Activated CD4-positive, alpha-beta memory T cell treated with anti-CD3 and anti-CD28 coated beads for 36 hours (primary cell): ENCODE measurements at regions not wholly inside any gene's neighbourhood (a gene's known extent, or its start where the extent isn't known, plus 50 kb on each side); places are given as distances from the start of the nearest gene placed in this dataset.
"Not testable (repeated sequence)": the region's sequence is repeated elsewhere in the genome, so short reads cannot be mapped to it uniquely, and the experiment has no call there.

ENCODE experiments used
- CTCF ChIA-PET: fragments of 350-600 bp; sonication (Branson Sonifier 250); formaldehyde crosslinking; loops from one replicate; lab custom pipeline; 2021; ENCODE audit warnings: antibody characterized with exemption, inconsistent platforms; lab: Charles Lee
- POLR2A ChIA-PET: fragments of 350-600 bp; sonication (Branson Sonifier 250); formaldehyde crosslinking; loops from one replicate; lab custom pipeline; 2021; ENCODE audit warnings: antibody characterized with exemption; lab: Charles Lee
- DNase-seq: peaks from one replicate; pipeline ENCODE4 v3.0.0-alpha.2; 2020
- H3K27ac Mint-ChIP-seq: one replicate; pipeline ENCODE4 v1.8.0; 2021; ENCODE audit warnings: mixed read lengths
- H3K27me3 Mint-ChIP-seq: one replicate; pipeline ENCODE4 v1.8.0; 2021; ENCODE audit warnings: mixed read lengths
- H3K36me3 Mint-ChIP-seq: one replicate; pipeline ENCODE4 v1.8.0; 2021; ENCODE audit warnings: mixed read lengths
- H3K4me1 Mint-ChIP-seq: one replicate; pipeline ENCODE4 v1.8.0; 2021; ENCODE audit warnings: low read depth, mixed read lengths
- H3K4me3 Mint-ChIP-seq: one replicate; pipeline ENCODE4 v1.8.0; 2021; ENCODE audit warnings: mild to moderate bottlenecking, mixed read lengths
- H3K9me3 Mint-ChIP-seq: one replicate; pipeline ENCODE4 v1.8.0; 2021; ENCODE audit warnings: mixed read lengths
- intact Hi-C: fragments of 100-400 bp; cut with micrococcal nuclease; formaldehyde crosslinking; loops from one replicate; pipeline ENCODE4 v1.15.1; 2023

- no peaks in the 10 kb centered on the region for H3K36me3 Mint-ChIP-seq
- intact Hi-C loops, result no loop called here
- H3K4me3 Mint-ChIP-seq, result no peak overlapping the region
- H3K4me1 Mint-ChIP-seq, result no peaks in the 10 kb centered on the region
- POLR2A ChIA-PET, result no interaction called here
- peaks cover 13% of the 10 kb centered on the region for H3K9me3 Mint-ChIP-seq
- no peak overlapping the region for H3K27ac Mint-ChIP-seq
- no peak for DNase-seq
- H3K27me3 Mint-ChIP-seq, result no peaks in the 10 kb centered on the region
- CTCF ChIA-PET, result no interaction called here
Observed at GRCh38 chr15:96966554-96966953, 636.1 kb downstream of the NR2F2 start.

GRCh38 chr15:96969732-96970710, 639.5 kb downstream of the NR2F2 start:
- H3K9me3 Mint-ChIP-seq, result peaks cover 10% of the 10 kb centered on the region
- no peaks in the 10 kb centered on the region for H3K36me3 Mint-ChIP-seq
- ChIA-PET POLR2A (no interaction called here), CTCF (no interaction called here)
- no peak for DNase-seq
- H3K27me3 Mint-ChIP-seq, result no peaks in the 10 kb centered on the region
- intact Hi-C loops, result no loop called here
- H3K4me1 Mint-ChIP-seq, result no peaks in the 10 kb centered on the region
- no peak overlapping the region for H3K27ac Mint-ChIP-seq
- no peak overlapping the region for H3K4me3 Mint-ChIP-seq

DNA sequence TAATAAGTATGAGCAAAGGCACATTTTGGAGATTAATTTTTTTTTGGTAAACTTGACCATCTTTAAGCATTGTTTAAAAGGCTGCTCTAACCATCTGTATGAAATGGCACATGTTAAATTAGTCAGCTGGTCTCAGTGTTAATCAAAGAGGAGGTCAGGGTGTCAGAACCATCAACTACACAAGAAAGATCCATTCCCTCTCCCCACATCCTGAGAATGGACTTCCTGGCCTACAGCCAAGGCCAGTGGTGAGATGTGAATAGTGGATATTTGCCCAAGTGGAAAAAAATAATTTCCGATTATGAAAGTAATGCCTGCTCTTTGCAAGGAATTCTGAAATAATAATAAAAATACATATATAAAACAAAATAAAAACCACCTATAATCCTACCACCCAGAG, 641.7 kb downstream of the NR2F2 start:
- Mint-ChIP-seq H3K9me3 (peaks cover 9% of the 10 kb centered on the region), H3K36me3 (no peaks in the 10 kb centered on the region), H3K4me1 (no peaks in the 10 kb centered on the region), H3K4me3 (no peak overlapping the region), H3K27me3 (no peaks in the 10 kb centered on the region), H3K27ac (no peak overlapping the region)
- ChIA-PET POLR2A (no interaction called here), CTCF (no interaction called here)
- intact Hi-C loops, result no loop called here
- no peak for DNase-seq

DNA sequence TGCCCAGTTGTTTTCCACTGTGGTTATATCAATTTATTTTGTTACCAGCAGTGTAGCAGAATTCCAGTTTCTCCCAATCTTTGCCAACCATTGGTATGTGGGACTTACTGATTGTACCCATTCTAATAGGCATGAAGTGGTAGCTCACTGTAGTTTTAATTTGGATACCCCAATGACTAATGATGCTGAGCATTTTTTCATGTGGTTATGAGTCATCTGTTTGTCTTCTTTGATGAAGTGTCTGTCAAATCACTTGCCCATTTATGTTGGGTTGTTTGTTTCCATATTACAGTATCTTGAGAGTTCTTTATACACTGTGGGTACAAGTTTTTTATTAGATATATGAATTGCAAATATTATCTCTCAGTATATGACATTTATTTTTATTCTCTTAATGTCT, 644.3 kb downstream of the NR2F2 start:
- H3K4me3 Mint-ChIP-seq, result no peak overlapping the region
- ChIA-PET POLR2A (no interaction called here), CTCF (no interaction called here)
- H3K36me3 Mint-ChIP-seq, result no peaks in the 10 kb centered on the region
- no peaks in the 10 kb centered on the region for H3K27me3 Mint-ChIP-seq
- intact Hi-C loops, result no loop called here
- no peak overlapping the region for H3K27ac Mint-ChIP-seq
- H3K9me3 Mint-ChIP-seq, result no peaks in the 10 kb centered on the region
- H3K4me1 Mint-ChIP-seq, result no peaks in the 10 kb centered on the region
- DNase-seq, result no peak

DNA sequence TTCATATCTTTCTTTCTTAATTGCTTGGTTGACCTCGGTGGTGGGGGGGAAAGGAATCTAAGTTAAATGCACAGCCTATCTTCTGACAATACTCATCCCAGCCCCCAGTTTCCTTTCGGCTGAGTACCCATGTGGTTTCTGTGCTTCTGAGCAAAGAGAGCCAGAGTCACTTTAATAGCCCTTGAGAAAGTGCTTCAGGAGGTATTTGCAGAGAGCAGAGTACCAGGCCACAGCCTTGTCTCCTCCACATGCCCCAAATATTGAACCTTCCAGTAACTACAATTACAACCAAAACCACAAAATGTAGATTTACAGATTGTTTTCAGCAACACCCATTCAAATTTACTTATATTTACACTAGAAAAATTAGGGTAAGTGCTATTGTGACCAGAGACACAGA, 647.4 kb downstream of the NR2F2 start:
- no peaks in the 10 kb centered on the region for H3K9me3 Mint-ChIP-seq
- no peaks in the 10 kb centered on the region for H3K36me3 Mint-ChIP-seq
- intact Hi-C loops, result no loop called here
- DNase-seq, result no peak
- no peaks in the 10 kb centered on the region for H3K27me3 Mint-ChIP-seq
- ChIA-PET POLR2A (no interaction called here), CTCF (no interaction called here)
- no peak overlapping the region for H3K4me3 Mint-ChIP-seq
- H3K4me1 Mint-ChIP-seq, result no peaks in the 10 kb centered on the region
- H3K27ac Mint-ChIP-seq, result no peak overlapping the region

- intact Hi-C loops, result no loop called here
- Mint-ChIP-seq H3K4me1 (no peaks in the 10 kb centered on the region), H3K27me3 (no peaks in the 10 kb centered on the region), H3K4me3 (no peak overlapping the region), H3K27ac (no peak overlapping the region), H3K9me3 (peaks cover 5% of the 10 kb centered on the region), H3K36me3 (no peaks in the 10 kb centered on the region)
- CTCF ChIA-PET, result no interaction called here
- POLR2A ChIA-PET, result no interaction called here
- no peak for DNase-seq
Observed at GRCh38 chr15:96978937-96979473, 648.5 kb downstream of the NR2F2 start.

DNA sequence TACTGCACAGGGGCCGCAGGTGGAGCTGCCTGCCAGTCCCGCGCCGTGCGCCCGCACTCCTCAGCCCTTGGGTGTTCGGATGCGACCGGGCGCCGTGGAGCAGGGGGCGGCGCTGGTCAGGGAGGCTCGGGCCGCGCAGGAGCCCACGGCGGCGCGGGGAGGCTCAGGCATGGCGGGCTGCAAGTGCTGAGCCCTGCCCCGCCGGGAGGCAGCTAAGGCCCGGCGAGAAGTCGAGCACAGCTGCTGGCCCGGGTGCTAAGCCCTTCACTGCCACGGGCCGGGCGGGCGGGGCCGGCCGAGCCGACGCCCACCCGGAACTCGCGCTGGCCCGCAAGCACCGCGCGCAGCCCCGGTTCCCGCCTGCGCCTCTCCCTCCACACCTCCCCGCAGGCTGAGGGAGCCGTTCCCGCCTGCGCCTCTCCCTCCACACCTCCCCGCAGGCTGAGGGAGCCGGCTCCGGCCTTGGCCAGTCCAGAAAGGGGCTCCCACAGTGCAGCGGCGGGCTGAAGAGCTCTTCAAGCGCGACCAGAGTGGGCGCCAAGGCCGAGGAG, 653.7 kb downstream of the NR2F2 start:
- H3K9me3 Mint-ChIP-seq, result peaks cover 32% of the 10 kb centered on the region
- POLR2A ChIA-PET, DNase-seq, intact Hi-C loops, H3K36me3 Mint-ChIP-seq, H3K27ac Mint-ChIP-seq, H3K4me3 Mint-ChIP-seq, CTCF ChIA-PET, H3K27me3 Mint-ChIP-seq, H3K4me1 Mint-ChIP-seq: not testable (repeated sequence)

DNA sequence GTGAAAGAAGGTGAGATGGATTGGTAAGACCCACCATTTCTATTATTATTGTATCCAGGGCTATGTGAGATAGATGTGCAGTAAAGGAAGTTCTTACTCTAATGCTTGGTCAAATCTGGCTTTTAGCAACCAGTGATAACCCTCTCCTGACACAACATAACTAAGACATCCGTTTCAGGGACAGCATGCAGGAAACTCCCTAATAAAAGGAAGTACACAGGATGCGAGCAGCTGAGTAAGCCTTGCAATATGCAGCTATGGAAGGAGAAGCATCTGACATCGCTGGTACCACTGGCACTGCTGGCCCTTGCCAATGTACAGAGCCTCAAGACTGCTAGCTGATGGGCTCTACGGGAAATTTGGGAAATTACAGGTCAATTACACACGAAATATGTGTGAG, 662.3 kb downstream of the NR2F2 start:
- intact Hi-C loops, result no loop called here
- H3K9me3 Mint-ChIP-seq, result peaks cover 30% of the 10 kb centered on the region
- POLR2A ChIA-PET, result no interaction called here

DNA sequence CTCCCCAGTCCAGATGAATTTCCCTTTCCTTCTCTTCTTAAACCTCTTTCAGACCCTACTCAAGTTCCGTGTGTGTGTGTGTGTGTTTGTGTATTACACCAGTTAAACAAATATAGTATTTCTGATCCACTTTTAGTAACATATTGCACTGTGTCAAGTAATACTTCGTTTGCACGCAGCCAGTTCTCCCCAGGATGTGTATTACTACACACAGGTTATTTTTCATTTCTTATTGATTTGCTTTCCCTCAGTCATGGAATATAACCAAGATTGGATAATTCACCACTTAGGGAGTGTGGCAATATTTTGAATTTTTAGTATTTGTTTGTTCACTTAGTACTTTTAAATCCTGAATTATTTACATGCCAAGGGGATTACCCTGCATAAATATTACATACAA, 667.0 kb downstream of the NR2F2 start:
- POLR2A ChIA-PET, result no interaction called here
- intact Hi-C loops, result no loop called here
- H3K4me3 Mint-ChIP-seq, result no peak overlapping the region
- DNase-seq, result no peak
- H3K36me3 Mint-ChIP-seq, result no peaks in the 10 kb centered on the region
- no peak overlapping the region for H3K27ac Mint-ChIP-seq
- H3K27me3 Mint-ChIP-seq, result no peaks in the 10 kb centered on the region
- CTCF ChIA-PET, result no interaction called here
- no peaks in the 10 kb centered on the region for H3K4me1 Mint-ChIP-seq
- peaks cover 5% of the 10 kb centered on the region for H3K9me3 Mint-ChIP-seq

More for the DNA sequence above, 662.3 kb downstream of the NR2F2 start:
- no peaks in the 10 kb centered on the region for H3K4me1 Mint-ChIP-seq
- no peak for DNase-seq
- peaks cover 2% of the 10 kb centered on the region for H3K36me3 Mint-ChIP-seq
- H3K27ac Mint-ChIP-seq, result no peak overlapping the region
- CTCF ChIA-PET, result no interaction called here
- no peaks in the 10 kb centered on the region for H3K27me3 Mint-ChIP-seq
- no peak overlapping the region for H3K4me3 Mint-ChIP-seq

DNA sequence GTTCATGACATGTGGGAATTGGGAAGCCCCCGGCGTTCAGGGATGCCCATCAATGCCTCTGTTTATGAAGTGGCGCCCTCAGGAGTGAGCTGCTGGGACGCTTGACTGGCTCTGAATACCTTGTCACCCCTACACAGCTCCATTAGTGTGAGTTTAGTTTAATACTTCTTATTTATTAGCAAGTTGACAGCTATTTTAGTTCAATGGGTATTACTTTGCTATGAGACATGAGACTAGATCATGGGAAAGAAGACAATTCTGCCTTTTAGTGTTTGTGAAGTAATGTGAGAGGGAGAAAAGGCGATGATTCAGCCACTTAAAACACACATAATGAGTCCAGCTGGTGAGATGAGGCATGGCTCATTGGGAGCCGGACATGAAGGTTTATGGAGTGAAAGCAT, 678.5 kb downstream of the NR2F2 start:
- no peaks in the 10 kb centered on the region for H3K27me3 Mint-ChIP-seq
- no peak overlapping the region for H3K27ac Mint-ChIP-seq
- ChIA-PET POLR2A (no interaction called here), CTCF (no interaction called here)
- no peak for DNase-seq
- intact Hi-C loops, result no loop called here
- H3K4me1 Mint-ChIP-seq, result no peaks in the 10 kb centered on the region
- H3K36me3 Mint-ChIP-seq, result no peaks in the 10 kb centered on the region
- no peak overlapping the region for H3K4me3 Mint-ChIP-seq
- H3K9me3 Mint-ChIP-seq, result no peaks in the 10 kb centered on the region

DNA sequence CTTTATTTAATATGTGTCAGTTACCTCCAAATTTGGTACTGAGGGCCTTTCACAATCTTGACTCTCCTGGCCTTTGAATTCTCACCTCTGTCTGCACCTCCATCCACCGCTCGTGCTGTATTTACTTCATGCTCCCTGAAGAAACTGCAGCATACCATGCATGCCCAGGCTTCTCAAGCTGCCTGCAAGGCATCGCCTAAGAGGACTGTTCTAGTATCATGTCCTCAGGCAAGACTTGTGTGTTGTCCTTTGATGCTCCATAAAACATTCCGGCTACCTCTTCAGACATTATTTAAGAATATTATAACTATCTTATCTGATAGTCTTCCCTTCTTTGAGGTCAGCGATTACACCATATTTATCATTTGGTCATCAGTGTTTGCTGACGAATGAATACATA, 682.5 kb downstream of the NR2F2 start:
- Mint-ChIP-seq H3K27ac (no peak overlapping the region), H3K36me3 (no peaks in the 10 kb centered on the region), H3K4me1 (no peaks in the 10 kb centered on the region), H3K4me3 (no peak overlapping the region), H3K27me3 (no peaks in the 10 kb centered on the region), H3K9me3 (peaks cover 8% of the 10 kb centered on the region)
- ChIA-PET CTCF (no interaction called here), POLR2A (no interaction called here)
- no peak for DNase-seq
- intact Hi-C loops, result no loop called here

- DNase-seq, result no peak
- Mint-ChIP-seq H3K27me3 (no peaks in the 10 kb centered on the region), H3K4me3 (no peak overlapping the region), H3K36me3 (no peaks in the 10 kb centered on the region), H3K4me1 (no peaks in the 10 kb centered on the region), H3K27ac (no peak overlapping the region), H3K9me3 (peaks cover 8% of the 10 kb centered on the region)
- ChIA-PET POLR2A (no interaction called here), CTCF (no interaction called here)
- intact Hi-C loops, result no loop called here
Observed at GRCh38 chr15:97013491-97013890, 683.0 kb downstream of the NR2F2 start.

DNA sequence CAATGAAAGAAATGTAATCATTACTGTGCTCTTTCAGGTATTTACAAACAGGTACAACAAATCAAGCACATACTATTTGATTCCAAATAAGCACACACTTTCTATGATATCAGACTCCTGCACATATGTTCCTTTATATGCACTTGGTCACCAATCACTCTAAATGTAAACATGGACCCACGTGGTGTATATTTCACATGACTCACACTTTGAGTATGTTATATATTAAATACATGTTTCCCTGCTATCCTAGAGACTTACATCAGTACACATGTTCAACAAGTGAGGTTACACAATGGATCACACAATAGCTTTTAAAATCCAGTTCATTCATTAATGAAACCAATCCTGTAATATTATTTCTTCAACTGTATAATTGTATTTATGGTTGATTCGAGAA, 683.5 kb downstream of the NR2F2 start:
- Mint-ChIP-seq H3K9me3 (peaks cover 8% of the 10 kb centered on the region), H3K4me1 (no peaks in the 10 kb centered on the region), H3K36me3 (no peaks in the 10 kb centered on the region), H3K27ac (no peak overlapping the region), H3K27me3 (no peaks in the 10 kb centered on the region), H3K4me3 (no peak overlapping the region)
- POLR2A ChIA-PET, result no interaction called here
- DNase-seq, result no peak
- intact Hi-C loops, result no loop called here
- CTCF ChIA-PET, result no interaction called here
